Karpas-422 (cell line): ENCODE measurements at regions not wholly inside any gene's neighbourhood (a gene's known extent, or its start where the extent isn't known, plus 50 kb on each side); places are given as distances from the start of the nearest gene placed in this dataset.
"Not testable (repeated sequence)": the region's sequence is repeated elsewhere in the genome, so short reads cannot be mapped to it uniquely, and the experiment has no call there.

Experiments used
- DNase-seq: peaks from one replicate; pipeline ENCODE4 v3.0.0-alpha.2; 2015
- H2AFZ ChIP-seq: fragments of 200-600 bp; sonication (generic); 2 replicates; pipeline ENCODE4 v1.6.1; 2014; ENCODE audit warnings: antibody characterized with exemption, low read length, mixed read lengths
- H3K27ac ChIP-seq: fragments of 200-600 bp; sonication (generic); 2 replicates; pipeline ENCODE4 v1.5.1; 2014; ENCODE audit warnings: mild to moderate bottlenecking, low read length, moderate library complexity
- H3K27me3 ChIP-seq: fragments of 200-600 bp; sonication (generic); 2 replicates; pipeline ENCODE4 v1.6.1; 2014; ENCODE audit warnings: low read length, mixed read lengths
- H3K36me3 ChIP-seq: fragments of 200-600 bp; sonication (generic); 2 replicates; pipeline ENCODE4 v1.6.1; 2014; ENCODE audit warnings: low read length, mixed read lengths; ENCODE audit not compliant: insufficient read depth
- H3K4me1 ChIP-seq: fragments of 200-600 bp; sonication (generic); 2 replicates; pipeline ENCODE4 v1.6.1; 2014; ENCODE audit warnings: mild to moderate bottlenecking, low read length, mixed read lengths
- H3K4me2 ChIP-seq: fragments of 200-600 bp; sonication (generic); 2 replicates; pipeline ENCODE4 v1.6.1; 2014; ENCODE audit warnings: low read length, low read depth, mild to moderate bottlenecking; ENCODE audit not compliant: poor library complexity, severe bottlenecking
- H3K4me3 ChIP-seq: fragments of 200-600 bp; sonication (generic); 2 replicates; pipeline ENCODE4 v1.5.1; 2014; ENCODE audit warnings: mild to moderate bottlenecking, antibody characterized with exemption, low read length, mixed read lengths
- H3K79me2 ChIP-seq: fragments of 200-600 bp; sonication (generic); 2 replicates; pipeline ENCODE4 v1.6.1; 2014; ENCODE audit warnings: mild to moderate bottlenecking, low read length, mixed read lengths
- H3K9ac ChIP-seq: fragments of 200-600 bp; sonication (generic); 2 replicates; pipeline ENCODE4 v1.6.0; 2014; ENCODE audit warnings: low read length
- H3K9me2 ChIP-seq: fragments of 200-600 bp; sonication (generic), shearing (Covaris generic); replicated peaks from 2 replicates; pipeline ENCODE4 v1.6.0; 2014; ENCODE audit warnings: mild to moderate bottlenecking, low read length, moderate library complexity; ENCODE audit not compliant: insufficient read depth
- H3K9me3 ChIP-seq: fragments of 300-700, 200-600 bp; sonication (generic); 2 replicates; pipeline ENCODE4 v1.6.1; 2014; ENCODE audit warnings: low read length, mixed read lengths
- H4K20me1 ChIP-seq: fragments of 200-600 bp; sonication (generic); 2 replicates; pipeline ENCODE4 v1.6.1; 2014; ENCODE audit warnings: mild to moderate bottlenecking, antibody characterized with exemption, low read length, low read depth; ENCODE audit not compliant: insufficient read depth

DNA sequence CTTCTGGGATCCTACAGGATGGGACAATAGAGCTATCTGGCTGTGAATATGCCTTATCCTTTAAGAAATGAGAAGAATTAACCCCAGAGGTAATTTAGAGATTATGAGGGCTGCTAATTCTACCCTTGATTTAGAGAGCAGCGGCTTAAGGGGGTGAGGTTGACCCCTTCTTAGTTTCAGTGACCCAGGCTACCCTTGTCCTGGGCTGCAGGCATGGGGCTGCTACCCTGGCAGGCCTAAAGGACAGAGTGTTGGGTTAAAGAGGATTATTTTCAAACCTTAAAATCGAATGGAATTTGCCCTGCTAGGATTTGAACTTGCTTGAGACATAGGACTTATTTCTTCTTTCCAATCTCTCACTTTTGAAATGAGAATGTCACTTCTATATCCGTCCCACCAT lies 1343.4 kb downstream of the HACE1 start:
- Histone ChIP-seq H3K4me1 (no peaks in the 10 kb centered on the region), H3K79me2 (no peaks in the 10 kb centered on the region), H3K4me3 (no peak overlapping the region), H3K36me3 (no peaks in the 10 kb centered on the region), H3K9ac (no peak overlapping the region), H3K27me3 (no peaks in the 10 kb centered on the region), H2AFZ (no peak overlapping the region), H3K9me2 (no peaks in the 10 kb centered on the region), H3K4me2 (no peak overlapping the region), H3K27ac (no peak overlapping the region), H4K20me1 (no peaks in the 10 kb centered on the region), H3K9me3 (peaks cover 3% of the 10 kb centered on the region)
- no peak for DNase-seq

- H3K9ac ChIP-seq: no peak overlapping the region
- no peaks in the 10 kb centered on the region for H3K36me3 ChIP-seq
- no peaks in the 10 kb centered on the region for H3K4me1 ChIP-seq
- no peak overlapping the region for H2AFZ ChIP-seq
- no peaks in the 10 kb centered on the region for H3K79me2 ChIP-seq
- H3K4me3 ChIP-seq: no peak overlapping the region
- no peaks in the 10 kb centered on the region for H3K9me2 ChIP-seq
- DNase-seq: no peak
- H3K27ac ChIP-seq: no peak overlapping the region
- H3K4me2 ChIP-seq: no peak overlapping the region
- no peaks in the 10 kb centered on the region for H3K9me3 ChIP-seq
- no peaks in the 10 kb centered on the region for H3K27me3 ChIP-seq
- H4K20me1 ChIP-seq: no peaks in the 10 kb centered on the region
These were observed 1352.7 kb downstream of the HACE1 start for GRCh38 chr6:103507052-103507451.

- Histone ChIP-seq H3K9me2 (no peaks in the 10 kb centered on the region), H3K4me3 (no peak overlapping the region), H3K27me3 (no peaks in the 10 kb centered on the region), H3K4me2 (no peak overlapping the region), H4K20me1 (no peaks in the 10 kb centered on the region), H3K9me3 (no peaks in the 10 kb centered on the region), H3K27ac (no peak overlapping the region), H2AFZ (no peak overlapping the region), H3K36me3 (no peaks in the 10 kb centered on the region), H3K4me1 (no peaks in the 10 kb centered on the region), H3K79me2 (no peaks in the 10 kb centered on the region), H3K9ac (no peak overlapping the region)
- no peak for DNase-seq
These were observed 1354.6 kb downstream of the HACE1 start for GRCh38 chr6:103505155-103505518.

DNA sequence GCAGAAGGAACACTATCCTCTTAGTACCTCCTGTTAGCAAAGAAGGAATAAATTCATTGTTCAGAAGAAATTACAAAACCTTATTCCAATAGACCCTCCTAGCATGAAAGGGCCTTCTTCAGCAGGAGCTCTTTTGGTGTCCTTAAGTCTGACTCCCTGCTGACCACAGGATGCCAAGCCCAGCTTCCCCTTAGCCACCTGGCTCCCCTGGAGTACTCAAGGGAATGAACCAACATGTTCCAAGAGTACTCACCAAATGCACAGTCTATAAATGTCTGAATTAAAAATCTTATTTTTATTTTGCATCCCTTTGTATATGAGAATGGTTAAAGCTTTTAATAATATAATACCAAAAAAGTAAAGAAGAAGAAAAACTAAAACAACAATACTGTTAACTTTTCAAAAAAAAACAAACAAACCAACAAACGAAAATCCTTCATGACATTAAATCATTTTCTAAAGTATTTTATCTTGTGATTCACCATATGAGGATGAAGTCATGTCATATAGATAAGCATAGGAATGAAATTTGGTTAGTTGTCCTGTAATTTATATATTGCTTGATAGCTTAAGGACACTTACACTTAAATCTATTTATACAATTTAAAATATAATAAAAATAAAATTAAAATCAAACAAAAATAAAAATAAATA lies 1355.1 kb downstream of the HACE1 start:
- H3K4me1 ChIP-seq: no peaks in the 10 kb centered on the region
- no peak overlapping the region for H3K27ac ChIP-seq
- H3K36me3 ChIP-seq: no peaks in the 10 kb centered on the region
- H3K9ac ChIP-seq: no peak overlapping the region
- H3K27me3 ChIP-seq: no peaks in the 10 kb centered on the region
- no peak overlapping the region for H3K4me2 ChIP-seq
- H3K79me2 ChIP-seq: no peaks in the 10 kb centered on the region
- no peak overlapping the region for H3K4me3 ChIP-seq
- H2AFZ ChIP-seq: no peak overlapping the region
- no peaks in the 10 kb centered on the region for H3K9me3 ChIP-seq
- DNase-seq: no peak
- no peaks in the 10 kb centered on the region for H4K20me1 ChIP-seq
- no peaks in the 10 kb centered on the region for H3K9me2 ChIP-seq

GRCh38 chr6:103496588-103496987 lies 1363.1 kb downstream of the HACE1 start:
- not testable (repeated sequence) for H3K79me2 ChIP-seq, H3K9me3 ChIP-seq, H3K9ac ChIP-seq, DNase-seq, H2AFZ ChIP-seq, H3K27ac ChIP-seq, H3K4me2 ChIP-seq, H3K4me3 ChIP-seq, H4K20me1 ChIP-seq, H3K4me1 ChIP-seq, H3K36me3 ChIP-seq, H3K9me2 ChIP-seq, H3K27me3 ChIP-seq

GRCh38 chr6:103456652-103457051 lies 1403.1 kb downstream of the HACE1 start:
- no peak overlapping the region for H3K4me2 ChIP-seq
- no peaks in the 10 kb centered on the region for H3K9me2 ChIP-seq

DNA sequence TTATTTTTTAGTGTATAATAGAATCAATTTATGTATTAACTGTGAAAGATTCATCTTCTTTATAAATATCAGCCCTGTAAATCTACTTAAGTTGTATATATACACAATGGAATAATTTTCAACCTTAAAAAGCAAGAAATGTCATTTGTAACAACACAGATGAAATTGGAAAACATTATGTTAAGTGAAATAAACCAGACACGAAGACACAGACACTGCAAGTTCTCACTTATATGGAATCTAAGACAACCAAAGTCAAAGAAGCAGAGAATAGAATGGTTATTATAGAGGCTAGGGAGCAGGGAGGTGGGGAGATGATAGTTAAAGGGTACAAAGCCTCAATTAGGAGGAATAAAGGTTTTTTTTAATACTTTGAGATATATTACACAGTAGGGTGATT lies 1404.4 kb downstream of the HACE1 start:
- Histone ChIP-seq H3K4me1 (no peaks in the 10 kb centered on the region), H3K9me2 (no peaks in the 10 kb centered on the region), H3K27me3 (no peaks in the 10 kb centered on the region), H3K4me2 (no peak overlapping the region), H4K20me1 (no peaks in the 10 kb centered on the region), H3K36me3 (no peaks in the 10 kb centered on the region), H3K4me3 (no peak overlapping the region), H3K79me2 (no peaks in the 10 kb centered on the region), H3K9ac (no peak overlapping the region), H3K27ac (no peak overlapping the region), H3K9me3 (no peaks in the 10 kb centered on the region; the same call in 1 of the 2 replicates), H2AFZ (no peak overlapping the region)
- DNase-seq: no peak

More at GRCh38 chr6:103456652-103457051, 1403.1 kb downstream of the HACE1 start:
- H3K9ac ChIP-seq: no peak overlapping the region
- DNase-seq: no peak
- no peaks in the 10 kb centered on the region for H4K20me1 ChIP-seq
- no peak overlapping the region for H3K27ac ChIP-seq
- H3K36me3 ChIP-seq: no peaks in the 10 kb centered on the region
- H3K4me3 ChIP-seq: no peak overlapping the region
- H3K79me2 ChIP-seq: no peaks in the 10 kb centered on the region
- H2AFZ ChIP-seq: no peak overlapping the region
- H3K4me1 ChIP-seq: no peaks in the 10 kb centered on the region
- no peaks in the 10 kb centered on the region for H3K27me3 ChIP-seq
- no peaks in the 10 kb centered on the region; the same call in 1 of the 2 replicates for H3K9me3 ChIP-seq

- Histone ChIP-seq H3K9me3 (no peaks in the 10 kb centered on the region), H3K9ac (no peak overlapping the region), H3K9me2 (no peaks in the 10 kb centered on the region), H3K79me2 (no peaks in the 10 kb centered on the region), H3K4me2 (no peak overlapping the region), H3K4me1 (no peaks in the 10 kb centered on the region), H2AFZ (no peak overlapping the region), H3K36me3 (no peaks in the 10 kb centered on the region), H4K20me1 (no peaks in the 10 kb centered on the region), H3K27me3 (no peaks in the 10 kb centered on the region), H3K4me3 (no peak overlapping the region), H3K27ac (no peak overlapping the region)
- no peak for DNase-seq
These were observed 1450.2 kb downstream of the HACE1 start for GRCh38 chr6:103409475-103409874.

DNA sequence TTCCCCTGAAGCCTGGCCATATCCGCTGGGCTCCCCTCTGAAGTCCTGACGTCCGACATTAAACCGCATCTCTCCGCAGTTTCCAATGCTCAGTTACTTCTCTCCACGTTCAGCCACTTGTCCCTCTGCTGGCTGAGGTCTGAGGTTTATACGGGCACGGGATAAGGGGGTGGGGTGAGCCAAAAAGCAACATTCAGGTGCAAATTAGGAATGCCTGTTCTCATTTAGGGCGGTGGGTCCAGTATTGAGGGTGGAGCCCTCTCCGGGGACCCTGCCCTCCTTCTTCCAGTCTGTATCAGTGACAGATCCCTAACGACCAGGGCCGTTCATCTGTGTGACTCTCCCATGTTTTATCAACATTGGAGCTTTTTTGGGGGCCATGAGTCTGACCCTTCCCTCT lies 1454.4 kb downstream of the HACE1 start:
- no peak overlapping the region for H2AFZ ChIP-seq
- H3K4me3 ChIP-seq: no peak overlapping the region
- no peak for DNase-seq
- no peaks in the 10 kb centered on the region for H3K9me3 ChIP-seq
- H3K27ac ChIP-seq: no peak overlapping the region
- no peaks in the 10 kb centered on the region for H3K4me1 ChIP-seq
- no peaks in the 10 kb centered on the region for H3K9me2 ChIP-seq
- H4K20me1 ChIP-seq: no peaks in the 10 kb centered on the region
- no peak overlapping the region for H3K4me2 ChIP-seq
- H3K27me3 ChIP-seq: no peaks in the 10 kb centered on the region
- H3K9ac ChIP-seq: no peak overlapping the region
- H3K79me2 ChIP-seq: no peaks in the 10 kb centered on the region
- H3K36me3 ChIP-seq: no peaks in the 10 kb centered on the region
